Head of caudate nucleus (tissue), 42 donors: ENCODE measurements at regions not wholly inside any gene's neighbourhood (a gene's known extent, or its start where the extent isn't known, plus 50 kb on each side); places are given as distances from the start of the nearest gene placed in this dataset.

ENCODE experiments used
- DNase-seq, 42 donors: peaks; one replicate each; pipeline versions ENCODE4 v3.0.0 to v3.0.0-alpha.2; 2020 to 2021; ENCODE audit warnings: mixed read lengths in 7 of 42
- intact Hi-C: fragments of 100-400 bp; cut with DNase I; formaldehyde crosslinking; loops from one replicate; pipeline ENCODE4 v1.15.0; 2022

GRCh38 chr5:163759000-163759704, 253.7 kb downstream of the MAT2B start:
- intact Hi-C loops: no loop called here
- no peak for DNase-seq

- intact Hi-C loops: no loop called here
- no peak for DNase-seq
Observed at GRCh38 chr5:163760498-163760897, 255.1 kb downstream of the MAT2B start.

GRCh38 chr5:163766936-163767670, 261.7 kb downstream of the MAT2B start:
- no peak for DNase-seq
- intact Hi-C loops: no loop called here

- intact Hi-C loops: no loop called here
- DNase-seq: no peak
Observed at GRCh38 chr5:163770625-163771024, 265.2 kb downstream of the MAT2B start.

GRCh38 chr5:163772241-163772640, 266.8 kb downstream of the MAT2B start:
- intact Hi-C loops: no loop called here
- no peak for DNase-seq

- intact Hi-C loops: no loop called here
- DNase-seq: no peak
Observed at GRCh38 chr5:163772644-163773043, 267.2 kb downstream of the MAT2B start.

- DNase-seq: no peak
- intact Hi-C loops: no loop called here
Observed at GRCh38 chr5:163773226-163773625, 267.8 kb downstream of the MAT2B start.

GRCh38 chr5:163789870-163790269, 284.5 kb downstream of the MAT2B start:
- intact Hi-C loops: no loop called here
- no peak for DNase-seq

GRCh38 chr5:163790497-163790896, 285.1 kb downstream of the MAT2B start:
- intact Hi-C loops: no loop called here
- DNase-seq: no peak

- intact Hi-C loops: no loop called here
- DNase-seq: no peak
Observed at GRCh38 chr5:163794993-163795392, 289.6 kb downstream of the MAT2B start.

GRCh38 chr5:163807781-163808180, 302.4 kb downstream of the MAT2B start:
- intact Hi-C loops: no loop called here
- no peak for DNase-seq

- DNase-seq: no peak
- intact Hi-C loops: no loop called here
Observed at GRCh38 chr5:163809473-163809872, 304.1 kb downstream of the MAT2B start.

GRCh38 chr5:163813900-163814299, 308.5 kb downstream of the MAT2B start:
- DNase-seq: no peak
- intact Hi-C loops: no loop called here

GRCh38 chr5:163815240-163815791, 309.9 kb downstream of the MAT2B start:
- no peak for DNase-seq
- intact Hi-C loops: no loop called here

GRCh38 chr5:163821142-163821541, 315.7 kb downstream of the MAT2B start:
- DNase-seq: no peak
- intact Hi-C loops: no loop called here

GRCh38 chr5:163822548-163822947, 317.1 kb downstream of the MAT2B start:
- no peak for DNase-seq
- intact Hi-C loops: no loop called here

- intact Hi-C loops: no loop called here
- DNase-seq: no peak
Observed at GRCh38 chr5:163825661-163826060, 320.2 kb downstream of the MAT2B start.

- no peak for DNase-seq
- intact Hi-C loops: no loop called here
Observed at GRCh38 chr5:163826201-163826600, 320.8 kb downstream of the MAT2B start.

GRCh38 chr5:163832155-163832554, 326.7 kb downstream of the MAT2B start:
- DNase-seq: no peak
- intact Hi-C loops: no loop called here

- intact Hi-C loops: no loop called here
Observed at GRCh38 chr5:163838738-163839137, 333.3 kb downstream of the MAT2B start.

GRCh38 chr5:163846512-163846911, 341.1 kb downstream of the MAT2B start:
- no peak for DNase-seq
- intact Hi-C loops: no loop called here

More at GRCh38 chr5:163838738-163839137, 333.3 kb downstream of the MAT2B start:
- DNase-seq: no peak
